K562 (cell line): ENCODE measurements at regions not wholly inside any gene's neighbourhood (a gene's known extent, or its start where the extent isn't known, plus 50 kb on each side); places are given as distances from the start of the nearest gene placed in this dataset.

Source experiments
- ATAC-seq: fragments of 200-7000 bp; cut with Tn5 transposase; 3 replicates; pipeline ENCODE4 v1.9.1; 2020; ENCODE audit warnings: moderate library complexity
- BruUV-seq: library from RNA; stranded (reverse); fragments of 400-500 nt; replicated peaks from 2 replicates; lab custom pipeline; 2021; lab: Mats Ljungman, UMichigan
- CTCF ChIA-PET: fragments of 300-600 bp; formaldehyde crosslinking; extraction: SDS; loops from one replicate; lab custom pipeline; 2021; ENCODE audit warnings: low intra/inter-chr PET ratio; lab: Yijun Ruan, JAX
- POLR2A ChIA-PET: fragments of 300-600, 350-650 bp; sonication (Branson Sonifier 250); formaldehyde crosslinking; extraction: SDS; loops from one replicate; lab custom pipeline; 2021; ENCODE audit warnings: antibody characterized with exemption, inconsistent platforms; lab: Yijun Ruan, JAX
- DNase-seq, 4 experiments: peaks; one replicate each; pipeline versions ENCODE4 v3.0.0 to v3.0.0-alpha.2; 2011 to 2018; ENCODE audit warnings: low spot score in 3 of 4, mixed read lengths in 3 of 4; ENCODE audit errors: extremely low read depth in 1 of 4
- FAIRE-seq: peaks from 2 replicates; lab custom pipeline; 2011; peaks lifted over from hg19 to GRCh38; lab: Jason Lieb, UNC
- H2AFZ ChIP-seq: 2 replicates; pipeline ENCODE4 v1.6.0; 2011; ENCODE audit warnings: low read depth, low read length, control low read depth, inconsistent platforms
- H3K27ac ChIP-seq: fragments of 200-600 bp; 3 replicates; pipeline ENCODE4 v1.8.0; 2011; ENCODE audit warnings: low read depth, mild to moderate bottlenecking, control low read depth, inconsistent platforms, low read length, moderate library complexity, mixed read lengths; ENCODE audit errors: extremely low read depth
- H3K27me3 ChIP-seq, 2 experiments: fragments of 300-600 bp in 1 of 2; 2 replicates in 1 of 2; 3 replicates in 1 of 2; pipeline versions ENCODE4 v1.6.0 to v1.8.0; 2011; ENCODE audit warnings: inconsistent platforms in 2 of 2, low read length in 2 of 2, mild to moderate bottlenecking in 1 of 2, mixed read lengths in 1 of 2, moderate library complexity in 1 of 2; ENCODE audit not compliant: control insufficient read depth in 2 of 2, insufficient read depth in 2 of 2
- H3K36me3 ChIP-seq: fragments of 300-600 bp; 3 replicates; pipeline ENCODE4 v1.8.0; 2011; ENCODE audit warnings: mild to moderate bottlenecking, low read length, inconsistent platforms; ENCODE audit not compliant: control insufficient read depth, insufficient read depth
- H3K4me1 ChIP-seq, 2 experiments: fragments of 200-600 bp in 1 of 2; replicated peaks in 1 of 2; 2 replicates in 1 of 2; 3 replicates in 1 of 2; pipeline versions ENCODE4 v1.5.1 to v1.8.0; 2011; ENCODE audit warnings: inconsistent platforms in 2 of 2, low read length in 2 of 2, mild to moderate bottlenecking in 1 of 2, mixed read lengths in 1 of 2, moderate library complexity in 1 of 2; ENCODE audit not compliant: control insufficient read depth in 2 of 2, insufficient read depth in 2 of 2
- H3K4me2 ChIP-seq: 2 replicates; pipeline ENCODE4 v1.6.1; 2011; ENCODE audit warnings: low read length, control low read depth, inconsistent platforms, mixed read lengths; ENCODE audit not compliant: insufficient read depth
- H3K4me3 ChIP-seq: fragments of 200-600 bp; sonication (generic), shearing (Covaris generic); 2 replicates; pipeline ENCODE4 v1.5.1; 2016; ENCODE audit warnings: control low read depth, inconsistent platforms
- H3K79me2 ChIP-seq: fragments of 200-600 bp; 3 replicates; pipeline ENCODE4 v1.8.0; 2011; ENCODE audit warnings: low read length, inconsistent platforms; ENCODE audit not compliant: control insufficient read depth, insufficient read depth
- H3K9ac ChIP-seq, 2 experiments: 2 replicates each; pipeline versions ENCODE4 v1.6.0 to v1.6.1; 2011; ENCODE audit warnings: low read depth in 2 of 2, low read length in 2 of 2, control low read depth in 1 of 2, inconsistent platforms in 1 of 2, mild to moderate bottlenecking in 1 of 2, mixed read lengths in 1 of 2; ENCODE audit not compliant: insufficient read depth in 1 of 2
- H3K9me1 ChIP-seq: one replicate; pipeline ENCODE4 v1.6.0; 2011; ENCODE audit warnings: inconsistent platforms, mild to moderate bottlenecking, low read length, moderate library complexity; ENCODE audit not compliant: control insufficient read depth, insufficient read depth
- H3K9me3 ChIP-seq: replicated peaks from 2 replicates; pipeline ENCODE4 v1.5.1; 2011; ENCODE audit warnings: low read depth, low read length, inconsistent platforms; ENCODE audit not compliant: control insufficient read depth, insufficient read depth
- H4K20me1 ChIP-seq: replicated peaks from 2 replicates; pipeline ENCODE4 v1.6.1; 2011; ENCODE audit warnings: low read length, inconsistent platforms, mixed read lengths; ENCODE audit not compliant: control insufficient read depth, insufficient read depth
- CEBPG ChIP-seq, 3 experiments: fragments of 200-800 bp in 1 of 3; sonication (Bioruptor generic) in 1 of 3; sonication (generic) in 1 of 3; formaldehyde crosslinking in 1 of 3; IDR thresholded peaks in 2 of 3; conservative IDR thresholded peaks in 1 of 3; 2 replicates each; pipeline versions ENCODE4 v1.6.1 to v1.8.0; 2016 to 2022; ENCODE audit warnings: missing compliant biosample characterization in 2 of 3, missing genetic modification characterization in 2 of 3, mild to moderate bottlenecking in 1 of 3, missing genetic modification reagents in 1 of 3
- HMG20B ChIP-seq: fragments of 250-450 bp; sonication (Bioruptor Pico); IDR thresholded peaks from 2 replicates; pipeline ENCODE4 v1.5.0; 2021; ENCODE audit warnings: mild to moderate bottlenecking
- KDM2B ChIP-seq: fragments of 250-450 bp; sonication (Bioruptor Pico); IDR thresholded peaks from 2 replicates; pipeline ENCODE4 v1.8.0; 2021; ENCODE audit warnings: mild to moderate bottlenecking, moderate library complexity
- MYBL2 ChIP-seq, 2 experiments: fragments of 450-650 bp in 1 of 2; sonication (generic) in 1 of 2; formaldehyde crosslinking in 1 of 2; IDR thresholded peaks; 2 replicates each; pipeline versions ENCODE4 v1.6.1 to v1.8.1; 2017 to 2022; ENCODE audit warnings: borderline replicate concordance in 1 of 2, inconsistent platforms in 1 of 2, low read depth in 1 of 2, mild to moderate bottlenecking in 1 of 2, missing genetic modification reagents in 1 of 2, moderate library complexity in 1 of 2
- NFIX ChIP-seq: fragments of 250-450 bp; sonication (Bioruptor Pico); IDR thresholded peaks from 2 replicates; pipeline ENCODE4 v1.4.0; 2020; ENCODE audit warnings: low read depth, mild to moderate bottlenecking, moderate library complexity
- TEAD2 ChIP-seq: fragments of 450-650 bp; IDR thresholded peaks from 2 replicates; pipeline ENCODE4 v1.6.1; 2016; ENCODE audit warnings: missing genetic modification characterization, control low read depth, missing compliant biosample characterization
- ZSCAN29 ChIP-seq: fragments of 450-650 bp; IDR thresholded peaks from 2 replicates; pipeline ENCODE4 v1.6.1; 2017
- WGBS: fragments of 100-300 bp; shearing (Covaris generic); methylation state at CpG from one replicate; pipeline ENCODE4 v1.1.6; 2016; ENCODE audit warnings: low coverage, mixed read lengths; ENCODE audit not compliant: insufficient coverage; ENCODE audit errors: missing lambda C conversion rate; 5-methylcytosine and 5-hydroxymethylcytosine counted together
- in situ Hi-C: fragments of 300-500 bp; cut with MboI; formaldehyde crosslinking; loops from 4 replicates; pipeline ENCODE4 v1.15.0; 2018; ENCODE audit warnings: inconsistent platforms, mixed read lengths
- intact Hi-C: fragments of 100-400 bp; cut with micrococcal nuclease; formaldehyde crosslinking; loops from 2 replicates; pipeline ENCODE4 v1.14.2; 2022
- TF ChIP-seq, protein P1 (sequence below): fragments of 450-650 bp; IDR thresholded peaks from 2 replicates; pipeline ENCODE4 v1.6.1; 2017; ENCODE audit warnings: mild to moderate bottlenecking, moderate library complexity

DNA sequence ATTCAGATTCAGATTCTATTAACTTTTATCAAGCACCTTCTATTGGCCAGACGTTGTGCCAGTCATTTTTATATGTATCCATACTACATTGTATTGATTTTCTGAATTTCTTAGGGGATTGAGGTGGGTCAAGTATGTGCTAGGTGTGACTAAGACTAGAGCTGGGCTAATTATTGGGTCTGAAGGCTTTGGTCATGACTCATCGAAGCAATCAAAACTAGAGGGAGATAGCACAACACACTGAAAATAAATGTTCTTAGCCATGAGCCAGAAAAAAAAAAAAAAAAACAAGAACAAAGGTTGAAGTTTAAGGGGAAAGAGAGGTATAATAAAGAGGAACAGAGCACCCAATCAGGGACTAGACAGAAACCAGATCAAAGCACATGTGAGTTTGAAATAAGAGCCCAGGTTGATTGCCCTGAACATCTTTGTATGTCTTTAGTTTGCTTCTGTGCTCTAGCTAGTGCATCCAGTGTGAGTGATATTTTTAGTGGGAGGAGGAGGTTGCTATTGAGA is 171.6 kb upstream of the FOXP2 start (continued):
- TF ChIP-seq MYBL2 (IDR thresholded peaks at IDR 0.05; ENCODE audit: low read depth), result no peak
- TF ChIP-seq MYBL2 (CRISPR knock-in tag; IDR thresholded peaks at IDR 0.05; ENCODE audit: borderline replicate concordance), result no peak
- TF ChIP-seq, protein P1, sequence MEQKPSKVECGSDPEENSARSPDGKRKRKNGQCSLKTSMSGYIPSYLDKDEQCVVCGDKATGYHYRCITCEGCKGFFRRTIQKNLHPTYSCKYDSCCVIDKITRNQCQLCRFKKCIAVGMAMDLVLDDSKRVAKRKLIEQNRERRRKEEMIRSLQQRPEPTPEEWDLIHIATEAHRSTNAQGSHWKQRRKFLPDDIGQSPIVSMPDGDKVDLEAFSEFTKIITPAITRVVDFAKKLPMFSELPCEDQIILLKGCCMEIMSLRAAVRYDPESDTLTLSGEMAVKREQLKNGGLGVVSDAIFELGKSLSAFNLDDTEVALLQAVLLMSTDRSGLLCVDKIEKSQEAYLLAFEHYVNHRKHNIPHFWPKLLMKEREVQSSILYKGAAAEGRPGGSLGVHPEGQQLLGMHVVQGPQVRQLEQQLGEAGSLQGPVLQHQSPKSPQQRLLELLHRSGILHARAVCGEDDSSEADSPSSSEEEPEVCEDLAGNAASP, result no peak
- no peak for TF ChIP-seq TEAD2 (tag)
- TF ChIP-seq ZSCAN29, result no peak
- TF ChIP-seq HMG20B (CRISPR knock-in tag), result no peak
- TF ChIP-seq NFIX (CRISPR knock-in tag), result no peak

DNA sequence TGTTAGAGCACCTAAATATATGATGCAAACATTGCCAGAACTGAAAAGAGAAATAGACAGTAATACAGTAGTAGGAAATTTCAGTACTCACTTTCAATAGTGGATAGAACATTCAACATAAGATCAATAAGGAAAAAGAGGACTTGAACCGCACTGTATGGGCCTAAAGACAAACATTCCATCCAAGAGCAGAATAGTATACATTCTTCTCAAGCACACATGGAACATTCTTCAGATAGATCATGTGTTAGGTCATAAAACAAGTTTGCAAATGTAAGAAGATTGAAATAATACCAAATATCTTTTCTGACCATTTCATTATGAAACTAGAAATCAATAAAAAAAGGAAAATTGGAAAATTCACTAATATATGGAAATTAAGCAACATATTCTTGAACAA is 185.4 kb upstream of the FOXP2 start:
- CTCF ChIA-PET, result no interaction called here
- ATAC-seq, result no peak
- WGBS, result 0% methylated on average over 1 of the region's 1 CpG
- no peaks in the 10 kb centered on the region for H3K27me3 ChIP-seq
- in situ Hi-C loops, result no loop called here
- H3K79me2 ChIP-seq, result no peaks in the 10 kb centered on the region
- no peak for FAIRE-seq
- no peak overlapping the region for H3K4me2 ChIP-seq
- no peaks in the 10 kb centered on the region for H3K4me1 ChIP-seq
- TF ChIP-seq CEBPG (CRISPR knock-in tag; IDR thresholded peaks at IDR 0.05) (no peak), CEBPG (tag; conservative IDR thresholded peaks at IDR 0.05 in 1 of 2, IDR thresholded peaks at IDR 0.05 in 1 of 2) (0 out of 4 replicates have a peak, but pooled peaks of 1 of the 2 experiments have one; percentile 13), KDM2B (CRISPR knock-in tag) (no peak)
- TF ChIP-seq, all 486 proteins: peak for 1
- Histone ChIP-seq H3K4me3 (no peak overlapping the region), H2AFZ (no peak overlapping the region), H3K36me3 (no peaks in the 10 kb centered on the region), H3K9ac (no peak overlapping the region), H4K20me1 (no peaks in the 10 kb centered on the region), H3K27ac (no peak overlapping the region), H3K9me3 (no peaks in the 10 kb centered on the region), H3K9me1 (no peaks in the 10 kb centered on the region)
- no TSS peak for BruUV-seq
- intact Hi-C loops, result no loop called here
- POLR2A ChIA-PET, result no interaction called here
- DNase-seq, result no peak
